DMS 273 (cell line): ENCODE measurements at regions not wholly inside any gene's neighbourhood (a gene's known extent, or its start where the extent isn't known, plus 50 kb on each side); places are given as distances from the start of the nearest gene placed in this dataset.

ENCODE experiments used
- DNase-seq: peaks from one replicate; lab custom pipeline; 2025; ENCODE audit not compliant: unreplicated experiment; lab: John Stamatoyannopoulos, UW

DNA sequence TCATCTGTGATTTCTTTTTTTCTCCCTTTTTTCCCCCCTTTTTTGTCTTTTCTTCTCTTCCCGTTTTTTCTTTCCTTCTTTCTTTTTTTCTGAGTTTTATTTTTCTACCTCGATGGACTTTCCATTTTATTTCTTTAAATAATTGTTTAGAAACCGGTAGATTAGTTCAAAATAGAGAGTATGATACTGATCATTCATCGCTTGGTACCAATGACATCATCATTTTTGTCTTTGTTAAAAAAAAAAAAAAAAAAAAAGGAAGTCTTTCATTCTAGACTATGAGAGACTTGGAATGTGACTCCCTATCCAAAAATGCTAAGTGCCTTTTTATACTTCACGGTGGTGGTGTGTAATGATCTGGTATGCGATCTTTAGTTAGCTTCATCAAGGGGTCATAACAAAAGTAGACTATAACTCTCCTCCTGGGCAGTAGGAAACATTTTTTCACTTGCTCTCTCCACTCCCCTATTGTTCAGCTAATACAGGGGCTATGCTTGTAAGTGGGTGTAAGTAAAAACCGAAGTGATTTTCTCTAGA is 1517.5 kb upstream of the ZEB2 start:
- no peak for DNase-seq

DNA sequence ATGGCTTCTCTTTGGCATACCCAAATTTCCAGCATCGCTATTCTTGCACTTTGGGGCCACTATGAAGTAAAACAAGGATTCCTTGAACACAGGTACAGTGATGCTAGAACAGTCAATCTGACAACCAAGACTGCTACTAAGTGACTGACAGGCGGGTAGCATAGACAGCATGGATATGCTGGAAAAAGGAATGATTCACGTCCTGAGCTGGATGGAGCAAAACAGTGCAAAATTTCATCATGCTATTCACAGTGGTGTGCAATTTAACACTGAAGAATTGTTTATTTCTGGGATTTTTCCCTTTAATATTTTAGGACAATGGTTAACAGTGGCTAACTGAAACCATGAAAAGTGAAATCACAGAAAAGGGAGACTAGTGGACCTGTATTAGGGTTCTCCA is 1511.2 kb upstream of the ZEB2 start:
- no peak for DNase-seq

DNA sequence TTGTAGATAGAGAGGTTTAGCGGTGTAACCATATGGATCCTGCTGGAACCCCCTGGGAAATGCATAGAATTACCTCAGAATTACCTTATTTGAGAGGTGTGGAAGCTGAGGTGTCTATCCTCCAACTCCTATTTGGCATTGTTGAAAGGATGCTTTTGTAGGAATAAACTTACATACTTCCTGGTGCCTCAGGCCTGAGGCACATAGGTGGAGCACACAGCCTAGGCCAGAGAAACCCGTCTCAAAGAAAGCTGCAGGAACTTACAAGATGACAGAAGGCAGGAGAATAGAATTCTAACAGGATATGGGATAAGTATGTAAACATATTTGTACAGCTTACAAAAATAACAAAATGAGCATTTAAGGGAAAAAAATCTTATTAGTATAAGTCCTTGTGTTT is 1507.2 kb upstream of the ZEB2 start:
- DNase-seq = no peak

DNA sequence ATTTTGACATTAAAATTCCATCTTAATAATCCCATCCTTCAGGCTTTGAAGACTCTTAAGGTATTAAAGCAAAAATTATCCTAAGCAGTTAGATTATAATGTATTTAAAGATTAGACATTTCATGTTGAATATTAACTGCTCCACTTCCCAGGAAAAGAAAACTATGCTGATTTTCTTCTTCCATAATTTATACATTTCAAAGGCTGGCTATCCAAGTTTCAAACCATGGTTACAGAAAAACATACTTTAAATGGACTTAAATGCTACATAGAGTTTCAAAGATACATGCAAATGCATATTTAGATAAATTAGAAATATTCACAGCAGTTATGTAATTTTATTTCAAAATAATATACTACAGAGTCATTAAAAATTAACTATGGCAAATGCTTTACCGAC is 1505.6 kb upstream of the ZEB2 start:
- DNase-seq = no peak

DNA sequence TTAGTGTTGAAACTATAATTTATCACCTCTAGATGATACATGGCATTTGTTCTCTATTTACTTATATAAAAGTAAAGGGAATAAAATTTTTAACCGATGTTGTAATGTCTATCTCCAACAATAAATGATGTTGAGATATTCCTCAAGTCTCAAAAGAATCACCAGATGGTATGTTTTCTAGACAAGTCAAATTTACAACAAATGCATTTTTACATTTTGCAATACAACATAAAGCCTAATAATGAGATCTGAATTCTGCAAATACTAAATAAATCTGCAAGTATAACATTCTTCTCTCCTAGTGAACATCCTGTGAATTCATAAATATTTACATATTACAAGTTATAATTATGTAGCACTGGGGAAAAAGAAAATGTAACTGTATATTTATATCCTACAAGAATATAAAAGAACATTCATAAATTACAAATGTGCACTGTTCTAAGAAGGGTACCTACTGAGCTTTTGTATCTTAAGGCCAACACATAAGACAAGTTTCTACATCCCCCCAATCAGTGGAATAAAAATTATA is 1504.4 kb upstream of the ZEB2 start:
- DNase-seq = no peak

DNA sequence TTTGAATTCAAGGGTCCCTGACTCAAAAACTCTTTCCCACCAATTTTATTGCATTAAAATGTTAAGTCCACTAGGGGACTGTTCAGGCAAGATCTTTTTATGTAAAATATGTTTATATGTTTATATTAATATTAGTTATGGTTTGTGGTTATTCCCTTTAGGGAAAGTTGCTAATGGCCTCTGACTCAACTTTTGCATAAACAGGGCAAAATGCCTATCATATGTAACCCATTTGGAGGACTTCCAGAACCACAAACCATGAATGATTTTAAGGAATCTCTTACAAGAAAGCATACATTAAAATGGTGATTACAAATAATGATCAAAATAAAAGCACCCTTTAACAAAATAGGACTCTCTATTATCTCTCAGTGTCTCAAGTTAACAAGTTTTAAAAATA is 1484.5 kb upstream of the ZEB2 start:
- no peak for DNase-seq

DNA sequence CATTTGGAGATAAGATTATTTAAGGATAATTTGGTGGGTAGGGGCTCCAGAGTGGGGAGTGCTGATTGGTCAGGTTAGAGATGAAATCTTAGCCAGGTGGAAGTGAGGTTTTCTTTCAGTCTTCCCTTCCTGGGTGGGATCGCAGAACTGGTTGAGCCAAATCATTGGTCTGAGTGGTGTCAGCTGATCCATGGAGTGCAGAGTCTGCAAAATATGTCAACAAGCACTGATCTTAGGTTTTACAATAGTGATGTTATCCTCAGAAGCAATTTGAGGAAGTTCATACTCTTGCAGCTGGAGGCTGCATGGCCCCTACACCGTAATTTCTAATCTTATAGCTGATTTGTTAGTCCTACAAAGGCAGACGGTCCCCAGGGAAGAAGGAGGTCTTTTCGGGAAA is 1483.4 kb upstream of the ZEB2 start:
- DNase-seq = no peak

DNA sequence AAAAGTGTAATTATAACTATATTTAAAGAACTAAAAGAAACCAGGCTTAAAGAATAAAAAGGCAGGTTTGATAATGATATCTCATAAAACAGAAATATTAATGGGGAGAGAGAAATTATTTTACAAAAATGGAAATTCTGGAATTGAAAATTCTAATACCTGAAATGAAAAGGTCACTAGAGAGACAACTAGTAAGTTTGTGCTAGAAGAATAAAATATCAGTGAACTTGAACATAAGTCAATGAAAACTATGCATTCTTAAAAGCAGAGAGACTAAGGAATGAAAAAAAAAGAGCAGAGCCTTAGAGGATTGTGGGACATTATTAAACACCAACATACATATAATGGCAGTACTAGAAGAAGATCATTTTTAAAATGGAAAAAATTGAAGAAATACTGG is 1475.0 kb upstream of the ZEB2 start:
- DNase-seq = no peak

DNA sequence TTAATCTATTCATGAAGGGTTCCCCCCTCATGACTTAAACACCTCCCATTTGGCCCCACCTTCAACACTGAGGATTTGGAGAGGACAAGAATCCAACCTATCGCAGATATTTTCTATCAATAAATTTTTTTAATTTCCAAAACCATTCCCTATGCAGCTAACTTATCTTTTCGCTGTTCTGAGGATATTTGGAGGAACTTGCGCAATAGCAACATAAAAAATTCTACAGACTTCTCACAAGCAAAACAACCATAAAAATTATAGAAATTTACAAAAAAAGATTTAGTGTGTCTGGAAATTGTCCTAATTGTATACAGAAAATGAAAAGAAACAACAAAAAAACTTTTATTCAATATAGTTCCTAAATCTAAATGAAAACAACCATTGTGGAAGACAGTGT is 1472.7 kb upstream of the ZEB2 start:
- DNase-seq = no peak

DNA sequence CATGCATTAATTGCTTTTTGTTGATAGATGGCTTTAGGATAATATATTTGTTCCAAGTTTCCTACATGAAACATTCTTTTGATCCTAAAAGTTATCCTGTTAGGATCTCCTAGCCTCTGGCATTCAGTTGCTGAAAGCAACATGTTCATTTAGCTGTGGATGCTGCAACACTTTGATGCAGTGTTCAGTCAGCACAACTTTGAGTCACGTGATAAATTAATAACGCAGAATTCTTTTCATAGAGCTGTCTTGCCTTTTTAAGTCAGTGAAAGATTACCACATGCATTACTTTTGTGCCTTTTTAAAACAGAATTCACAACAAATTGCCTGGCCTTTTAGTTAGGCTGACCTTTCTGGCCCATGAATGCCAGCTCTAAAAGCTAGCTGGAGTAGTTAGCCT is 1467.9 kb upstream of the ZEB2 start:
- DNase-seq = no peak

DNA sequence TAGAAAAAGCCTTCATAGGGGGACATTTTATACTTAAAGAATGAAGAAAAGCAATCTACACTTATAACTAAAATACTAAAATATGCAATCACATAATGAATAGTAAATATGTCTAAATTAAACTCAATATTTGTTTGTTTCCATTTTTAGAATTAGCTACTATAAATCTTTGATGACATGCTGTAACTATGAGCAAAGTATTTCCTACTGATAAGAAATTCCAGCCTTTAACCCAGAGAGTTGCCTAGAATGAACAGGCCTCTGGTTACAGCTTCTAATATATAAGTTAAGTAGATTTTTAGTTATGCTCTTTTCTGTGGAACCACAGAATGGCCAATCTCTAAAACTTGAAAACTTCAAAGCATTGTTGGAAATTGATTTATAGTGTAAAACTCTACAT is 1465.6 kb upstream of the ZEB2 start:
- no peak for DNase-seq

DNA sequence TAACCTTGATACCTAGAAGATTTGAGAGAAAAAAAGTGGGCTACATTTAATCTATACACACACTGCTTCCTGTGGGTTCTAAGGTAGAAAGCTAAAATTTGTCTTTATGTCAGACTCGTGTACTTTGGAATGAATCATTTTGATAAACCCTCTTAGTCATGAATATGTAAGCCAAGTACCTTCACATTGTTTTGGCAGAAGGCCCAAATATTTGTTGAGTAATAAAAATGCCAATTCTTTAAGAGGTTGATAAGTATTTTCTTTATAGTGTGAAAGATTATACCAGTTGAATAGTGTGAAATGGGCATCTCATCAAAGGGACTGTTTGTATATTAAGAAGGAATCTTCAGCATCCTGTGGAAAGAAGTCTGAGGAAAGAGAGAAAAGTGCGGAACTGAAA is 1464.7 kb upstream of the ZEB2 start:
- DNase-seq = no peak

DNA sequence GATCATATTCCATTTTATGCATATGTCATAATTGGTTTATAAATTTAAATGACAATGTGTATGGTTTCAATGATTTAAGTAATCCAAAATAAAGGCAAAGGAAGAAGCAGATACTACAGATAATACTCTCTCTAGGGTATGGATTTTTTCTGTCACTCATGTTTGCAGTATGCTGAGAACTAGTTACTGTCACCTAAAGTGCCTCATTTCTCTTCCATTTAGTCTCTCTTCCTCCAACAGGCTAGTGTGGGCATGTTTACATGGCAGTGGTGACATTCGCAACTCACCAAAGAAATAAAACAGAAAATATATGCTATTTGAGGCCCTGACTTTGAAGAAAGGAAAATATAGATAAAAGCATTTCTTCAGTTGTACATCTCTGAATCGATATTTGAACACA is 1460.4 kb upstream of the ZEB2 start:
- no peak for DNase-seq

DNA sequence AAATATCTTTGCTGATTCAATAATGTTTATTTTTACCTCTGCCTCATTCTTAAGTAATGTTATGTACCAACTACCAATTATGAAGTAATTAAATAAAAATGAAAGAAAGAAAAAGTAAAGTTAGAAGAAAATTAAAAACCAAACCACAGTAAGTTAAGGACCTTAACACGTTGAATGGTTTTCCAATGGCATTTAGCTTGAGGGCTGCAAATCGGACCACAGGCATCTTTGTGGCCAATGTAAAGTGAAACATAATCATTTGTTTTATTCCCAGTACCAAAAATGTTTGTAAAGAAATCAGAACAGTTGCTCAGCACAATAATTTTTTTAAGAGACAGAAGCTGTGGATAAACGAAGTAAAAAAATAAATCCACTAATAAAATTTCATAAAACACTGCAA is 1455.5 kb upstream of the ZEB2 start:
- DNase-seq = no peak

DNA sequence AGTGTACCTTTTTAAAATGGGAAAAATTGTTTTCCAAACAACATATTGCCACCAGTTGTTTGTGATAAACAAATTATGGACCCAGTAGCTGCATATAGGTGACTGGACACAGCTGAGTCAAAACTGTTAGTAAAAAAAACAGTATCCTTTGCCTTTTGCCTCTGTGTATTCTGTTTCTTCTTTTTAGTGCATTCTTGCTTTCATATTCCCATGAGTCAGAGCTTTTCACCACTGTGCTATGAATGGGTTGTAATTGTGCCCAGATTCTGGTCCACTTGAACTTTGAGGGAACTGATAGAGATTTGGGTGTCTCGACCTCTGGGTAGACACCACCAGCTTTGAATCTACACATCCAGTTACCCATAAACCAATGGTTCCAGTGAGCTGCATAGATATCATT is 1441.9 kb upstream of the ZEB2 start:
- no peak for DNase-seq

DNA sequence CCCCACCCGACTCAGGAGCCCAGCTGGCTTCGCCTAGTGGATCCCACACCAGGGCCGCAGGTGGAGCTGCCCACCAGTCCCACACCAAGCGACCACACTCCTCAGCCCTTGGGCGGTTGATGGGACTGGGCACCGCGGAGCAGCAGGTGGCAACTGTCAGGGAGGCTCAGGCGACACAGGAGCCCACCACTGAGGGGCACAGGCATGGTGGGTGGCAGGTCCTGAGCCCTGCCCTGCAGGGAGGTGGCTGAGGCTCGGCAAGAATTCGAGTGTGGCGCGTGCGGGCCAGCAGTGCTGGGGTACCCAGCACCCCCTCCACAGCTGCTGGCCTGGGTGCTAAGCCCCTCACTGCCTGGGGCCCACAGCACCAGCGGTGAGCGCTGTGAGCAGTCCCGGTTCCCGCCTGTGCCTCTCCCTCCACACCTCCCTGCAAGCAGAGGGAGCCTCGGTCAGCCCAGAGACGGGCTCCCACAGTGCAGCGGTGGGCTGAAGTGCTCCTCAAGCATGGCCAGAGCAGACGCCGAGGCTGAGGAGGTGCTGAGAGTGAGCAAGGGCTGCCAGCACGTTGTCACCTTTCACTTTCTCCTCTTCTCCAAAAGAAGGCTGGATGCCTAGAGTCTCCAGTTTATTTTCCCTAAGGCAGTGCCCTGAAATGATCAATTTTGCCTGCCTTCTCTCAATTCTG is 1440.7 kb upstream of the ZEB2 start:
- DNase-seq = no peak

DNA sequence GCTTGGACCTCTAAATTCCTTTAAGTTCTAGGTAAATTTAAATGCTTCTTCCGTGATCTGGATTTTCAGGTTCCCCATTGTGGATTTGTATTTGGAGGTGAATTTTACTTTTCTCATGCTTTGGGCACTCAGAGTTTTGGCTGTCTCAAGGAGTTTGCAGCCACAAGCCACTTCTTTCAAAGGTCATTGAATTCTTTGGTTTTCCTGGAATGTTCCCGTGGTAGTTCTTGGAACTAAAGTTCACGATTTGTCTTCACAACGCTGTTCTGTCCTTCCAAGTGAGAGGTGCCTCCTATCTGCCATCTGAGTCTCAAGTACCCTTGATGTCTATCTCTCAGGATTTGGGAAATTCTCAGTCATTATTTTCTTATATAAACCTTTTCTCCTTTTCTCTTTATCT is 1438.7 kb upstream of the ZEB2 start:
- no peak for DNase-seq

DNA sequence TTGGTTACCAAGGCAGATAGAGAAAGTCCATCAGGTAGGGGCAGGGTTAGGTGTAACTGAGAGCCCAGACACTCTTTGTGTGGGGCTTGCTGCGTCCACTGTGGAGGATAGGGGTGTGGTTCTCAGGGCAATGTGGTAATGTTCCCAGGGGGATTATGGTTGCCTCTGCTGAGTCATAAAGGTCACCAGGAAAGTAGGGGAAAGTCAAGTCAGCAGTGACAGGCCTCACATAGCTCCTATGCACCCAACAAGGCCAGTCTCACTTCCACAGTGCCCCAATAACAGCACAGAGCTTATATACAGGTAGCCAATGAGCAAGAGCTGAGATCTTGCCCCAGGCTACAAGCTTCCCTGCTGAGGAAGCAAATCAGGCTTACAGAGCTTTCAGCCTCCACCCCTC is 1438.0 kb upstream of the ZEB2 start:
- DNase-seq = no peak

DNA sequence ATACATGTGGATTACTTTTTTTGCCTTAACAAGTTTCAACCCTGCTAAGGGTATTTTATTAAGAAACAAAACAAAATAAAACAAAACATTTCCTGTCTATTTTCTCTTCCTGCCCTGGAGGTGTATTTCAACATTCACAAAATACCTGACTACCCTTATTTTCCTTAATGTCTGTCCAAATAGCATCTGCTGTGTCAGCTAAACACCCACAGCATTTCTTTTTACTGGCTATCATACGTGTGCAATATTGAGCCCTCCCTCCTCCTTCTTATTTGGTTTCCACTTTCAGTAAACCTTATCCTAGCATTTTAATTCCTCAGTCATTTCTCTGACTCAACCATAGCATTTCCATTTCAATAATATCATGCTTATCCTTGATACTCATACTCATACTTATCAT is 1420.0 kb upstream of the ZEB2 start:
- DNase-seq = no peak

DNA sequence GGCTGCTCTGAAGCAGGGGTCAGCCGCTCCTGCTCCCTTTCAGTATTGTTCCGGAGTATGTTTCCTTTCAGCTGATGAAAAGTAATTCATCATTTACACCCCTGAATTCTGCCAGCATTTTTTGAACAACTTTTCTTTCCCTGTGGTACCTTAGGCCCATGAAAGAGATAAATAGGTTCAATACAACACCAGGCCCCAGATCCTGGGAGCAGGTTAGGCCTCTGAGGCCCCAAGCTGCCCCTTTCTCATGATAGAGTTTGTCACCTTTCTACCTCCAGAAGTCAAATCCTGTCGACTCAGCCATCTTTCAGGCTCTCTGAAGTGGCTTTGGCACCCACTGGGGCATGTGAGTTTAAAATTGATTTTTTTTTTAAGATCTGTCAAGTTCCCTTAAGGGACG is 1415.1 kb upstream of the ZEB2 start:
- no peak for DNase-seq

DNA sequence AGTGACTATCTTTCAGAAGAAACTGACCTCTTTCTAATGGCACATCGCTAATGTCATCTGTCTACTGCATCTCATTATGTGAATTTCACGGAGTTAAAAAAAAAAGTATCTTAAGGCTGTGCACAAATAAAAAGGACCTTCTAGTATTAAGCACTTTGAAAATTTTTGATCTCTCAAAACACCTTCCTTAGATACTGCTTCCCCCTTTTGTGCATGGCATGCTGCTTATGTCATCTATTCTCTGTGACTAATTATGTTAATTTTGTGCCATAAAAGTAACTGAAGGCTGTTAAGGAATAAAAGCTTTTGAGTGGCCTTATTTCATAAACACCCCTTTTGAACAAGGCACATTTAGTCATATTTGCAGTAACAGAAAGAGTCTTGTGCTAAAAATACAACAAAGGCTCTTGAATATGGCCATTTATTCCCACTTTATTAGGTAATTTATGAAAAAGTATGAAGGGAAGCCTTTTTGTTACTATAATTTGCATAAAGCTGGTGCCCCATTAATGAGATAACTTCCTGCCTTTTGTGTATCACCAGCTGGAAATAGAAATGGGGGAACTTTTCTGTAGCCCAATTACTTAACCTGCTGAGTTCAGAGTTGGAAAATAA is 1412.0 kb upstream of the ZEB2 start:
- peak; percentile 33 for DNase-seq

DNA sequence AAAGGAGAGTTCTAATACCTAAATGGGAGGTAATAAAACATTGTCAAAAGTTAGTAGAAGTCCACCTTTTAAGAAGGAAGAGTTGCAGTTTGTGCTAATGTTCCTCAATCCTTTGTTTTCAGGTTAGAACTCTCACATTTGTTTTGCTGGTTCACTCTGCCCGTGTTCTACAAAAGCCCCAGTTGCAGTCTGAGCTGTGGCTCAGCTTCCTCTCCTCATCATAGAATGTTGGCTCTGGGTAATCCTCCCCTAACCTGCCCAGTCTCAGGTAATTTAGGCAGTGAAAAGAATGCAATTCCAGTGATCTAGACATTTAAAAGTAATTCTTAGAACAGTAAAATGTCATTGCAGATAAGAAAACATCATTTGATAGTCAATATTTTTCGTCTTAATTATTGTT is 1410.4 kb upstream of the ZEB2 start:
- no peak for DNase-seq
